KG1 (cell line): ENCODE measurements at regions not wholly inside any gene's neighbourhood (a gene's known extent, or its start where the extent isn't known, plus 50 kb on each side); places are given as distances from the start of the nearest gene placed in this dataset.

Experiments used
- DNase-seq: peaks from one replicate; lab custom pipeline; 2025; lab: John Stamatoyannopoulos, UW

DNA sequence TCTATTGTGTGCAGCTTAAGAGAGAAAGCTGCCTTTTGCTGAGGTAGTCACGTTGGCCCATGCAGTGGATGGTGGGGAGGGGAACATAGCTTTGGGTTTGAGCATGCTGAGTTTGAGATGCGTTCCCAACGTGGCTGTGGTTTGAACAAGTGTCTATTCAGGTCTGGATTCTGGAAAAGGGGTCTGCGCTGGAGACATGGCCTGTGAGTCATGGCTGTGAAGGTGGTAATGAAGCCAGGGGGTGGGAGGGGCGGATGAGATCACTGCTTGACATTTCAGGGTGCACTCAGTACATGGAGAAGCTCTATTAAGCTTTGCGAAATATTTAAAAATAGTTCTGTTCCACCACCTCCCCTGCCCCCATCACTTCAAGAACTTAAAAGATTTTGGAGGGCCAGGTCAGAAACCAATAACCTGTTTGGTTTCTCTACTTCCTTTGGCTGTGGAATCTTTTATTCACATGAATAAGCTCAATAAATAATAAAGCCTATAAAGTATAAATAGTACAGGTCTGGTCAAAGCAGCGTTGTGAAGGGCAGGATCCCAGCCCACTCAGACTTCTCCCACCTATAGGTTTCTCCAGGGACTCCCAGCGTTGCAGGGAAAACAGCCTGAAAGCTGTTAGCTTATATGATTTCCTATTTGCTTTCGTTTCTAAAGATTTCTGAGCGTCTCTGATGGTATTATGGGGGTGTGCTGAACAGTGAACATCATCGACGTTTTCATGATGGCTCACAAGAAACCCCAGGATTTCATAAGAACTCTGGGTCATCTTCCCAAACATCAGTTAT lies 189.9 kb downstream of the NSG2 start:
- no peak for DNase-seq

- DNase-seq: no peak
Observed at GRCh38 chr5:174236070-174236469, 190.6 kb downstream of the NSG2 start.

GRCh38 chr5:174239718-174240117 lies 194.2 kb downstream of the NSG2 start:
- no peak for DNase-seq

DNA sequence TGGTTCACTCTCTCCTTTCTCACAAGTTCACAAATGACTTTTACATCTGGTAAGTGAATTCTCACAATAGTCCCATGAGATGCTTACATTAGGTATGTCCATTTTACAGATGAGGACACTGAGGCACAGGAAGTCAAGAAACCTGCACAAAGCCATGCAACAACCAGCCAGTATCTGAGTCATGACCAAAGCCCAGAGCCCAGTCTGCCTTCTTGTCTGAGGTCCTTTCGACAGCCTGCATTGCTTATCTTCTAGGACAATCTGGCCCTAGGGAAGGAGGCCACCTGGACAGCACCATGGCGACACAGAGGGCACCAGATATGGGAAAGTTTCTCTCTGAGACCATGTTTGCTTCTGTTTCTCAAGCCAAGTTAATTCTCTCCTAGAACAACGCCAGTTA lies 197.1 kb downstream of the NSG2 start:
- DNase-seq: no peak

DNA sequence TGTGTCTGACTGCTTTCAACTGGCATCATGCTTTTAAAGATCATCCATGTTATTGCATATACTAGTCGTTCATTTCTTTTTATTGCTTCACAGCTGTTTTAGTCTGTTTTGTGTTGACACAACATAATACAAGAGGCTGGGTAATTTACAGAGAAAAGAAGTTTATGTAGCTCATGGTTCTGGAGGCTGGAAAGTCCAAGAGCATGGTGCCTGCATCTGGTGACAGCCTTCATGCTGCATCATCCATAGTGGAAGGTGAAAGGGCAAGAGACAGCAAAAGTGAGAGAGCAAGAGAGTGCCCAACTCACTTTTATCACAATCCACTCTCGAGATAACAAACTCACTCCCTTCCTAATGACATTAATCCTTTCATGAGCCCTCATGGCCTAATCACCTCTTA lies 198.4 kb downstream of the NSG2 start:
- no peak for DNase-seq

DNA sequence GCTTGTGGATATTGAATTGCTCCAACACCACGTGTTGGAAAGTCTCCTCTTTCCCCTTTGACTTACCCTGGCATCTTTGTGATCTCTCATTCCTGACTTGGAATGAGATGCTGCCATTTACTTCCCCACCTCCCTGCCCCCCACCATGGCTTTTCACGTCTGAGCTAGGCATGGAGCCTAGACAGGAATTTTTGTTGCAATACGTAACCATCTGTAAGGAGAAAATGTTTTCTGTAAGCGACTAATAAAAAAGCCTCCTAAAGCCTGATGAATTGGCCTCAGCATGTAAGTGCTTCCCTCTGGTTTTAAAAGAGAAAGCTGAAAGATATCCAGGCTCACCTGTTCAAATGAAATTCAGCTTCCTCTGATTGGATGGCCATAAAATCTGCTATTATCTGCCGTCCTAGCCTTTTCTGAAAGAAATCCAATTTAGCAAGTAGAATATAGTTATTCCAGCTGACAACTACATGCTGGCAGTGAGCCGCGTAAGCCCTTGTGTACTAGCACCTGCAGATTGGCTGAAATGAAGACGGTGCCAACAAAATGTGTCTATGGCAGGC lies 200.1 kb downstream of the NSG2 start:
- no peak for DNase-seq

DNA sequence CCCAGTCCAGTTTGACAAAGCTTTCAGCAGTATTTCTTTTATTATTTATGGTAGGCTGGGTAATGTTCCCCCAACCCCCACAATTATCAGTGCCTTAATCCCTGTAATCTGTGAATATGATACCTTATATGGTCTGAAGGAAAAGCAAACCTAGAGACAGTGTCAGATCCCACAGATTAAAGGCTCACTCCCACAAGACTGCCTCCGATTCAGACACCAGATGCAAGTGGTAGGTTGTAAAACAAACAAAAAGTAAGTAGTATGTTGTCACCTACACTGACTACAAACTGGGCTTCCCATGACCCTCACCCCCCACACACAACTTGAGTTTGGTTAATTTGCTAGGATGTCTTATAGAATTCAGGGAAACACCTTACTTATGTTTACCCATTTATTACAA lies 201.2 kb downstream of the NSG2 start:
- no peak for DNase-seq

DNA sequence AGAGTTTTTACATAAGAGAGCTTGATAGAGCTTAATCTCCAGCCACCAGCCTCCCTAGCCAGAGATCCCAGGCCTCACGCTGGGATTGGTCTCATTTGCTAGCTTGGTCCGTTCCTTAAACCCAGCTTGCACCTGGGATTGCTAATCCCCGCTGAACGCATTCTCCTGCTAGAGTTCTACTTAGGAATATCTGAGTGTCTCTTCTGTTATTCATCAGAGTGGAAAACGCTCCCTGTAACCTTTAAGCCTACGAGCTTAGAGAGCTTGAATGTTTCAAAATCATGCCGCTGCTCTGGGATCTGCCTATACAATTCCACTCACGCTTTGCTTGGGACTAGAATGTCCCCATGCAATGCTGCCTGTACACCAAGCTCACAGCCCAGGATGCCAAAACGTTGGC lies 201.8 kb downstream of the NSG2 start:
- no peak for DNase-seq

GRCh38 chr5:174251305-174252000 lies 205.9 kb downstream of the NSG2 start:
- DNase-seq: no peak

DNA sequence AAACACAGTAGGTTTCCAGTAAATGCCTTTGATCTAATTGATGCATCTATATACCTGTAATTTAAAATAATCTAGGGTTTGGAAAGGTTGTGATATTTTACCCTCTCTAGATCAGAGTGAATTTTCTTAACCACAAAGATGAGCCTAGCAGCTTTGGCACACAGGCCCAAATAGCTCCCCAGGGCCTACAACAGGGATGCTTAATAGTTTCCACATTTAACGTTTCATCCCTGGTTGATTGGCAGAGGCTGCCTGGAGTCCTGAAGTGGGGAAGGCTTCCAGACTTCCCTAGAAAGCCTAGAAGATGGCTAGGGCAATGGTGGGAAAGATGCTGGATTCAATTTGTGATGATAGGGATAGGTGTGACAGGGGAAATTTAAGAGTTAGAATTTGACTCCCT lies 206.6 kb downstream of the NSG2 start:
- no peak for DNase-seq

DNA sequence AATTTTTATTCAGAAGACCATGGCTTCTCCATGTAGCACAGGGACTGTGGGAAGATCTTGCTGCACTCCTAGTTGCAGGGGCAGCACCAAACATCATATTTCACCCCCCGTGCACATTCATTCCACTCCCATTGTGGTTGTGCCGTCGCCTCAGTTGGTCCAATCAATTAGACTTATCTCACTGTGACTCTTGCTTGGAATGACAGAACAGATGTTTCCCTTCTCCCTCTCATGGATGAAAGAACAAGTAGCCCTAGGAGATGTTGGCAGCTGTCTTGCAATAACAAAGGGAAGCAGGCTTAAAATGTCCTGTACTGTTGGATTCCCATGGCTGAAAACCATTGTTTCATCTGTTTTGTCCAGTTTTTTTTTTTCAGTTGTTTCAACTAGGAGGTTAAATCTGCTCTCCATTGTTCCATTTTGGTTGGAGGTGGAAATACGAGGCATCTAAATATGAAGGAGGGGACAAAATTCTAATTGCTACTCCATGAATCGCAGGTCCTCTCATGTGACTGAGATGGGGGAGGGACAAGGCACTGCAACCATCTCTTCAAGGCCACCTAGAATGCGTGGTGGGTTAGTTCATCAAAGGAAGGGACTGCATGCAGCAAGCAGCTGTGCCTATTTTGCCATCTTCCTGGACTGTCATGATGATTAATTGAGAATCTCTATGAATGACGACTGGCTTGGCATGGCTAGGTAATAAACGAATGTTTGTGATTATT lies 214.4 kb downstream of the NSG2 start:
- DNase-seq: no peak

- DNase-seq: no peak
Observed at GRCh38 chr5:174271316-174271715, 225.8 kb downstream of the NSG2 start.

DNA sequence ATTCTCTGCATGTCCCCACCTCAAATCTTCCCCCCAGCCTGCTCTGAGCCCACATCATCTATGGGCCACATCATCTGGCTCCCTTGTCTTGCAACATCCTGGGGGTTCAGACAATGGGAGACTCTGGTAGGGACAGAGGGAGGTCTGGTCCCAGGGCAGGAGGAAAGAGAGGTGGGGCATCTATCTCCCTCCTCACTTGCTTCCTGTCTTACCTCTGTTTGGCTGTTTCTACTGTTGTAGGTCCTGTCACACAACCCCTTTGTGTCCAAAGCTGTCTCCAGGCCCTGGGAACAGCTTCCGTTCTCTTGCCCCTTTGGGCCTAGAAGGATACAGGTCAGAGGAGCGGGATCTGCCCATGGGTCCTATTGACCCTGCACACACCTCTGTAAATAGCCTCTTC lies 227.2 kb downstream of the NSG2 start:
- no peak for DNase-seq

GRCh38 chr5:174273325-174273724 lies 227.8 kb downstream of the NSG2 start:
- DNase-seq: no peak

- DNase-seq: no peak
Observed at GRCh38 chr5:174275959-174276358, 230.5 kb downstream of the NSG2 start.

DNA sequence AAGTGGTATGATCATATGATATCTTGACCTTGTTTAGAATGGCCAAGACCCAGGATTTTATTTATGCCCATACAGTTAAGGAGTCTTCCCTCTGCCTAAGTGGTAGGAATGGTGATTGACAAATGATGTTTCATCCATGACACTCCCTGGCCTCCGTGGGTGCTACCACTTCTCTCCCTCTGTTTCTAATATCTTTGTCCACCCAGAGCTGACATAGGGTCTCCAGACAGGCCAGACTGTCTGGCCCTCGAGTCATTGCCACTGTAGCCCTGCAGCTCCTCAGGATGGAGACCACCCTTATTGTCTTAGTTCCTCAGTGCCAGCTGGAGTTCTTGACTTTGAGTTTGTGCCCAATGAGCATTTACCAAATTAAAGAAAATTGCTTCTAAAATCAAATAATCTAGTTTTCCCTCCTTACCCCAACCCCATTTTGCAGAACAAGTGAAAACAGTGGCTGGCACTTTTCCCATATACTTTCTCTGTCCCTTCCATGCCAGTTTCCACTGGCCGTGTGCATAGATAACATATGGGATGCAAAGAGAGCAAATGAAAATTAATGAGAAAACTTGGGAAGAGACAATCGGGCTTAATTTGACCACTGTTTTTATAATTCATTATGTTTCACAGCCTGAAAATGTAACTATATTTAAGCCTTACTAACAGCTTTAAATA lies 235.7 kb downstream of the NSG2 start:
- DNase-seq: no peak

DNA sequence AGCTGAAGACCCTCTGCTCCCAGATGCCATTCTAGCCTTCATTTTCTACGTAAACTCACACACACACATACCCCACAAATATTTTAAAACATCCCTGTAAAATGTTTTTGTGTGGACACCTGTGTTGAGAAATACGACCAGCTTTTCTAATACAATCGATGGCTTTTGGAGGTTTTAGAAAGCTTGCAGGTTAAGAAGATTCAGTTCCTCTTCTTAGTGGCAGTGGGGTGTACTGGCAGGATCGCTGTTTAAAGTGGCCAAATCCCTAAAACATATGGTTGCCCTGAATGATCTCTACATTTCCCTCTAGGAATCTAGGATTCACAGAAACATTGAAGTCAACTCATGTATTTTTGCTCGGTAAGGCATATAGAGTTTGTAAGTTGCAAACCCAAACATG lies 236.3 kb downstream of the NSG2 start:
- DNase-seq: no peak

GRCh38 chr5:174282391-174282790 lies 236.9 kb downstream of the NSG2 start:
- no peak for DNase-seq

- no peak for DNase-seq
Observed at GRCh38 chr5:174283211-174284005, 237.9 kb downstream of the NSG2 start.

DNA sequence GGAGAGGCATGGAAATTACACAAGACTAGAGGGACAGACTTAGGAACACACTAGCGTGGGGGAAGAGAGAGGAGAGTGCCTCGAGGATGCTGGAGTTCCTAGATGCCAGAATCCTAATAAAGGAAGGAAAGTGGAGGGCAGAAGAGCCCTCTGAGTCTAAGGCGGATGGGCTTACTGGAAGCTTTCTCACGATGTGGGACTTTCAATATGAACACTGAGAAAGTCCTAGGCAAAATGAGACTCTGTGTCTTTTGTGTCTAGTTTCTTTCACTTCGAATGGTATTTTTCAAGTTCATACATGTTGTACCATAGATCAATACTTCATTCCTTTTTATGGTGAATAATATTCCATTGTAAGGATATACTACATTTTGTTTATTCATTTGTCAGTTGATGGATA lies 239.4 kb downstream of the NSG2 start:
- DNase-seq: no peak

- no peak for DNase-seq
Observed at GRCh38 chr5:174287761-174288160, 242.3 kb downstream of the NSG2 start.
